ENCODE measurements at regions not wholly inside any gene's neighbourhood (a gene's known extent, or its start where the extent isn't known, plus 50 kb on each side); places are given as distances from the start of the nearest gene placed in this dataset.

- TF ChIP-seq CTCF (IDR thresholded peaks at IDR 0.05): no peak
- no peak for TF ChIP-seq EZH2 (IDR thresholded peaks at IDR 0.05; ENCODE audit: borderline replicate concordance, insufficient read depth, low read depth, low read length, poor library complexity, severe bottlenecking)
These were observed 129.6 kb downstream of the EDN1 start for GRCh38 chr6:12419631-12420272.
